Vagina (tissue), 2 donors: ENCODE measurements at regions not wholly inside any gene's neighbourhood (a gene's known extent, or its start where the extent isn't known, plus 50 kb on each side); places are given as distances from the start of the nearest gene placed in this dataset.

Experiments used
- CTCF ChIP-seq, 3 experiments: fragments of 450-650 bp in 2 of 3; fragments of 200-600 bp in 1 of 3; sonication (generic) in 1 of 3; IDR thresholded peaks; one replicate each; pipeline ENCODE4 v1.5.1; 2017 to 2019; ENCODE audit warnings: antibody characterized with exemption in 3 of 3, mild to moderate bottlenecking in 2 of 3, moderate library complexity in 2 of 3
- POLR2A ChIP-seq, 2 donors: fragments of 450-650 bp; IDR thresholded peaks; one replicate each; pipeline ENCODE4 v1.6.1; 2017; ENCODE audit warnings: antibody characterized with exemption in 2 of 2, mild to moderate bottlenecking in 2 of 2, moderate library complexity in 2 of 2
- POLR2AphosphoS5 ChIP-seq, 2 donors: sonication (generic); formaldehyde crosslinking; IDR thresholded peaks; one replicate each; pipeline ENCODE4 v1.9.0; 2017; ENCODE audit warnings: antibody characterized with exemption in 2 of 2, mild to moderate bottlenecking in 2 of 2, low read depth in 1 of 2; ENCODE audit not compliant: insufficient read depth in 1 of 2

- TF ChIP-seq POLR2A (IDR thresholded peaks at IDR 0.05): no peak
- TF ChIP-seq CTCF (IDR thresholded peaks at IDR 0.05): no peak
- TF ChIP-seq POLR2AphosphoS5 (IDR thresholded peaks at IDR 0.05; ENCODE audit: insufficient read depth in 1 of 2, low read depth in 1 of 2): no peak
These were observed 129.6 kb upstream of the SEMA3A start for GRCh38 chr7:84324136-84324630.
